Adrenal gland (tissue), 9 donors: ENCODE measurements at regions not wholly inside any gene's neighbourhood (a gene's known extent, or its start where the extent isn't known, plus 50 kb on each side); places are given as distances from the start of the nearest gene placed in this dataset.

Experiments
- DNase-seq, 7 donors: peaks; one replicate each; pipeline ENCODE4 v3.0.0-alpha.2; 2019 to 2020
- H3K27ac ChIP-seq, 5 donors: fragments of 200-600 bp; sonication (generic) in 4 of 5; 1 replicate in 3 of 5; 2 replicates in 2 of 5; pipeline versions ENCODE4 v1.5.1 to v1.8.0; 2016 to 2020; ENCODE audit warnings: mild to moderate bottlenecking in 1 of 5
- H3K27me3 ChIP-seq: fragments of 200-600 bp; 2 replicates; pipeline ENCODE4 v1.8.0; 2021
- H3K36me3 ChIP-seq, 2 donors: fragments of 200-600 bp; replicated peaks in 1 of 2; 1 replicate in 1 of 2; 2 replicates in 1 of 2; pipeline versions ENCODE4 v1.5.1 to v1.8.0; 2018 to 2022
- H3K4me1 ChIP-seq, 2 donors: fragments of 200-600 bp; replicated peaks in 1 of 2; 1 replicate in 1 of 2; 2 replicates in 1 of 2; pipeline versions ENCODE4 v1.5.1 to v1.8.0; 2018 to 2021
- H3K4me3 ChIP-seq, 4 donors: fragments of 200-600 bp; sonication (generic) in 3 of 4; one replicate each; pipeline ENCODE4 v1.5.1; 2016 to 2018
- H3K9me3 ChIP-seq, 3 donors: fragments of 200-600 bp; sonication (generic) in 1 of 3; replicated peaks in 1 of 3; 1 replicate in 2 of 3; 2 replicates in 1 of 3; pipeline versions ENCODE4 v1.5.1 to v1.8.0; 2016 to 2021
- CTCF ChIP-seq, 6 experiments: fragments of 450-650 bp in 4 of 6; fragments of 200-600 bp in 2 of 6; sonication (generic) in 1 of 6; IDR thresholded peaks; 1 replicate in 5 of 6; 2 replicates in 1 of 6; pipeline versions ENCODE4 v1.5.1 to v1.8.0; 2016 to 2021; ENCODE audit warnings: antibody characterized with exemption in 6 of 6, mild to moderate bottlenecking in 2 of 6, moderate library complexity in 1 of 6
- POLR2A ChIP-seq, 2 donors: fragments of 450-650 bp; IDR thresholded peaks; one replicate each; pipeline ENCODE4 v1.6.1; 2017; ENCODE audit warnings: antibody characterized with exemption in 2 of 2, mild to moderate bottlenecking in 2 of 2, moderate library complexity in 1 of 2
- WGBS, 4 donors: extraction: QIAGEN DNeasy Blood & Tissue Kit in 2 of 4; methylation state at CpG; one replicate each; pipeline versions ENCODE4 v1.1.5 to v1.1.7; 2013 to 2017; 5-methylcytosine and 5-hydroxymethylcytosine counted together
- intact Hi-C, 2 donors: fragments of 100-400 bp; cut with DNase I; formaldehyde crosslinking; loops; one replicate each; pipeline versions ENCODE4 v1.14.1 to v1.15.0; 2022 to 2023
- donor health status: healthy with polysubstance abuse.
- donor health status: Bipolar disorder and iron deficiency.
- donor health status: DM: yes; HTN: yes; CAD: no.
- donor health status: DM: no; HTN: no; CAD: no.
- donor health status: DM: no; HTN: no; CAD: no.

GRCh38 chr3:165343185-165343584, 147.0 kb upstream of the SLITRK3 start:
- no peak overlapping the region for H3K27ac ChIP-seq
- 75 to 83% (median 78%) methylated on average over 1 of the region's 1 CpG for WGBS, 4 donors
- no peaks in the 10 kb centered on the region for H3K36me3 ChIP-seq
- no peaks in the 10 kb centered on the region for H3K27me3 ChIP-seq
- no peaks in the 10 kb centered on the region for H3K9me3 ChIP-seq
- no peak overlapping the region for H3K4me3 ChIP-seq
- intact Hi-C loops = no loop called here
- DNase-seq = no peak
- no peak for TF ChIP-seq CTCF (IDR thresholded peaks at IDR 0.05)
- TF ChIP-seq POLR2A (IDR thresholded peaks at IDR 0.05) = no peak
- H3K4me1 ChIP-seq = no peaks in the 10 kb centered on the region

- TF ChIP-seq POLR2A (IDR thresholded peaks at IDR 0.05) (no peak), CTCF (IDR thresholded peaks at IDR 0.05) (no peak)
- intact Hi-C loops = no loop called here
- no peaks in the 10 kb centered on the region for H3K9me3 ChIP-seq
- H3K27me3 ChIP-seq = no peaks in the 10 kb centered on the region
- DNase-seq = no peak
- 48 to 53% (median 50%) methylated on average over 1 of the region's 1 CpG for WGBS, 4 donors
- no peak overlapping the region for H3K4me3 ChIP-seq
- no peak overlapping the region for H3K27ac ChIP-seq
- H3K36me3 ChIP-seq = no peaks in the 10 kb centered on the region
- H3K4me1 ChIP-seq = no peaks in the 10 kb centered on the region
Measured at GRCh38 chr3:165339753-165340152, 143.6 kb upstream of the SLITRK3 start.

- intact Hi-C loops = no loop called here
- no peaks in the 10 kb centered on the region for H3K27me3 ChIP-seq
- TF ChIP-seq POLR2A (IDR thresholded peaks at IDR 0.05) (no peak), CTCF (IDR thresholded peaks at IDR 0.05) (no peak)
- no peak overlapping the region for H3K4me3 ChIP-seq
- H3K4me1 ChIP-seq = no peaks in the 10 kb centered on the region
- H3K27ac ChIP-seq = no peak overlapping the region
- no peaks in the 10 kb centered on the region for H3K36me3 ChIP-seq
- no peak for DNase-seq
- no peaks in the 10 kb centered on the region for H3K9me3 ChIP-seq
- WGBS, 4 donors = 14 to 41% (median 22%) methylated on average over 1 of the region's 1 CpG
Measured at GRCh38 chr3:165336786-165337185, 140.6 kb upstream of the SLITRK3 start.
